ENCODE measurements at regions not wholly inside any gene's neighbourhood (a gene's known extent, or its start where the extent isn't known, plus 50 kb on each side); places are given as distances from the start of the nearest gene placed in this dataset.
"Not testable (repeated sequence)": the region's sequence is repeated elsewhere in the genome, so short reads cannot be mapped to it uniquely, and the experiment has no call there.

DNA sequence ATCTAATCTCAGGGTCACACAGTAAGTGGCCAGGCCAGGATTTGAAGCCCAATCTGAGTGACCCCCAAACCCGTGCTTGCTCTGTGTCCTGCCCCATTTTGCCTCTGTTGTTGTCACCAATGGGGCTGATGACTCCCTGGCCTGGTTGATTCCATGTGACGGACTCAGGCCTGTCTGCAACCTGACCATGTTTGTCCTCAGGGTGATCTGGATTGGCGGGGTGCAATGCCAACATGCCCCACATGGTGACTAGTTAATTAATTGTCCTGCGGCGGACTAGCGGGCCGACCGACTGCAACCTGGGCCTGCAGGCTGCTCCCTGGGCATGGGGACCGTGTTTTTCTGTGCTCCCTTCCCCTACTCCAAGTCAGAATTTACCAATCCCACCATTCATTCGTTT lies 256.3 kb downstream of the MATN1 start:
- Histone ChIP-seq H3K9me3 (ENCODE audit: control insufficient read depth in 2 of 2, insufficient read depth in 1 of 2, low read depth in 1 of 2, low read length in 1 of 2) (no peaks in the 10 kb centered on the region), H3K4me3 (ENCODE audit: low read depth in 1 of 2, low read length in 2 of 2) (no peak overlapping the region), H3K4me1 (ENCODE audit: control insufficient read depth in 2 of 2, insufficient read depth in 2 of 2, low read length in 1 of 2) (no peaks in the 10 kb centered on the region), H3K27ac (ENCODE audit: low read depth in 2 of 2, low read length in 1 of 2) (no peak overlapping the region), H3K36me3 (ENCODE audit: control insufficient read depth in 2 of 2, insufficient read depth in 2 of 2, low read length in 1 of 2) (no peaks in the 10 kb centered on the region), H3K27me3 (ENCODE audit: control insufficient read depth in 1 of 2, insufficient read depth in 2 of 2, low read length in 2 of 2) (no peaks in the 10 kb centered on the region)
- 85% methylated on average over 10 of the region's 10 CpGs for whole genome bisulfite sequencing, 2 donors

DNA sequence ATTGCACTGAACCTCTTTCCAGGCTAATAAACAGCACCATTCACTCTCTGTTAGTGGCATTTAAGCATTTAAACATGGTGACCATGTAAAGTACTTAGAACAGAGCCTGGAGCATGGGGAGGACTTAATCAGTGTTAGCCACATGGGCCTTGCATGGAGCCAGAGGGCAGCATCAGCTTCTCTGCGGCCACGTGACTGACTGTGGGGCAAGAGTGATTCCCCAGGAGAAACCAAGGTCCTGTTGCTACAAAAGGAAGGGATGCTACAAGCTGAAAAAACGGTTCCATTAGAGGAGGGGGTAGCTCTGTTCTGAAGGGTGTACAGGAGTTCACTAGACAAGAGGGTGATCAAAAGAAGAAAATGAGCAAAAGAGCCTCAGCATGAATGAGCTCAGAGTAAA lies 256.8 kb downstream of the MATN1 start:
- no peak overlapping the region for H3K4me3 ChIP-seq (ENCODE audit: low read depth in 1 of 2, low read length in 2 of 2)
- no peaks in the 10 kb centered on the region for H3K4me1 ChIP-seq (ENCODE audit: control insufficient read depth in 2 of 2, insufficient read depth in 2 of 2, low read length in 1 of 2)
- no peaks in the 10 kb centered on the region for H3K9me3 ChIP-seq (ENCODE audit: control insufficient read depth in 2 of 2, insufficient read depth in 1 of 2, low read depth in 1 of 2, low read length in 1 of 2)
- no peaks in the 10 kb centered on the region for H3K36me3 ChIP-seq (ENCODE audit: control insufficient read depth in 2 of 2, insufficient read depth in 2 of 2, low read length in 1 of 2)
- no peaks in the 10 kb centered on the region for H3K27me3 ChIP-seq (ENCODE audit: control insufficient read depth in 1 of 2, insufficient read depth in 2 of 2, low read length in 2 of 2)
- 61 to 75% methylated on average over 3 of the region's 3 CpGs for WGBS, 2 donors
- H3K27ac ChIP-seq (ENCODE audit: low read depth in 2 of 2, low read length in 1 of 2) = no peak overlapping the region

DNA sequence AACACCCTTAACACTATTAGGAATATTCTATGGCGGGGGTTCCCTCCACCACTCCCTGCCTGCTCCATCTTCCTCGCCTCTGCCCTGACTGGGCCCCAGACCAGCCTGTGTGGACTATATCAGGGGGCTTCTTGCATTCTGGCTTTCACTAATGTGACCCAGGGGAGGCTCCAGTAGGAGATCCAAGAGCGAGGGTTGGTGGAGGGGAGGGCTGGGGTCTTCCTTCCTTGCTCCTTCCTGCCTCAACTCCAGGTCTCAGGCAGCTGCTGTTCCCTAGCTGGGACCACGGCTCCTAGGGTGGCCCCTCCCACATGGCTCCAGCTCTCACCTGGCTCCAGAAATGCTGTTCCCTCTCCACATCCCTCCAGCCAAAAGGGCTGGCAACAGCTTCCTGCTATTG lies 257.4 kb downstream of the MATN1 start:
- WGBS, 2 donors = 61 to 67% methylated on average over 4 of the region's 4 CpGs
- no peaks in the 10 kb centered on the region for H3K27me3 ChIP-seq (ENCODE audit: control insufficient read depth in 1 of 2, insufficient read depth in 2 of 2, low read length in 2 of 2)

DNA sequence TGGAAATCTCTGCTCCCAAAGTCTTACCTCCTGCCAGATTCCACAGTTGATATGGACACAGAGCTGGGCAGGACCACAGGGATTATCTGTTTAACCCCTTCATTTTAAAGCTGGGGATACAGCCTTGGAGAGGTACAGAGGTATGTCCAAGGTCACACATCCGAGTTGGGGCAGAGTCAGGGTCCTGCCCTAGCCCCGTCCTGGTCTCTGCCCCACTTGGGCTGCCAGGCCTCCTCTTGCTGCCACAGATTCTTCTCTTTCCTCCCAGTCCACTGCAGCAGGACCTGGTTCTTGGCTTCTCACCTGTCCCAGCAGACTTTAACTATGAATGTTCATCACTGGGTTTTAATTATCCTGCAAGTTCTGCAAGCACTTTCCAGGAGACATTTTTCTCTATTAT lies 258.3 kb downstream of the MATN1 start:
- 57 to 74% methylated on average over 2 of the region's 2 CpGs for WGBS, 2 donors
- Histone ChIP-seq H3K27me3 (ENCODE audit: control insufficient read depth in 1 of 2, insufficient read depth in 2 of 2, low read length in 2 of 2) (no peaks in the 10 kb centered on the region), H3K27ac (ENCODE audit: low read depth in 2 of 2, low read length in 1 of 2) (no peak overlapping the region), H3K9me3 (ENCODE audit: control insufficient read depth in 2 of 2, insufficient read depth in 1 of 2, low read depth in 1 of 2, low read length in 1 of 2) (peaks cover 0 to 5% of the 10 kb centered on the region in 2 donors), H3K4me1 (ENCODE audit: control insufficient read depth in 2 of 2, insufficient read depth in 2 of 2, low read length in 1 of 2) (no peaks in the 10 kb centered on the region), H3K4me3 (ENCODE audit: low read depth in 1 of 2, low read length in 2 of 2) (no peak overlapping the region), H3K36me3 (ENCODE audit: control insufficient read depth in 2 of 2, insufficient read depth in 2 of 2, low read length in 1 of 2) (no peaks in the 10 kb centered on the region)

More for the DNA sequence above, 257.4 kb downstream of the MATN1 start:
- no peaks in the 10 kb centered on the region for H3K4me1 ChIP-seq (ENCODE audit: control insufficient read depth in 2 of 2, insufficient read depth in 2 of 2, low read length in 1 of 2)
- H3K4me3 ChIP-seq (ENCODE audit: low read depth in 1 of 2, low read length in 2 of 2) = no peak overlapping the region
- no peaks in the 10 kb centered on the region for H3K36me3 ChIP-seq (ENCODE audit: control insufficient read depth in 2 of 2, insufficient read depth in 2 of 2, low read length in 1 of 2)
- H3K9me3 ChIP-seq (ENCODE audit: control insufficient read depth in 2 of 2, insufficient read depth in 1 of 2, low read depth in 1 of 2, low read length in 1 of 2) = no peaks in the 10 kb centered on the region
- H3K27ac ChIP-seq (ENCODE audit: low read depth in 2 of 2, low read length in 1 of 2) = no peak overlapping the region

- H3K27ac ChIP-seq (ENCODE audit: low read depth in 2 of 2, low read length in 1 of 2) = no peak overlapping the region
- H3K9me3 ChIP-seq (ENCODE audit: control insufficient read depth in 2 of 2, insufficient read depth in 1 of 2, low read depth in 1 of 2, low read length in 1 of 2) = peaks cover 0 to 5% of the 10 kb centered on the region in 2 donors
- H3K27me3 ChIP-seq (ENCODE audit: control insufficient read depth in 1 of 2, insufficient read depth in 2 of 2, low read length in 2 of 2) = no peaks in the 10 kb centered on the region
- no peaks in the 10 kb centered on the region for H3K36me3 ChIP-seq (ENCODE audit: control insufficient read depth in 2 of 2, insufficient read depth in 2 of 2, low read length in 1 of 2)
- H3K4me3 ChIP-seq (ENCODE audit: low read depth in 1 of 2, low read length in 2 of 2) = no peak overlapping the region
- no peaks in the 10 kb centered on the region for H3K4me1 ChIP-seq (ENCODE audit: control insufficient read depth in 2 of 2, insufficient read depth in 2 of 2, low read length in 1 of 2)
- 95 to 100% methylated on average over 1 of the region's 1 CpG for WGBS, 2 donors
Observed at GRCh38 chr1:30464187-30464617, 259.2 kb downstream of the MATN1 start.

GRCh38 chr1:30462826-30463425 lies 260.5 kb downstream of the MATN1 start:
- 69 to 81% methylated on average over 10 of the region's 10 CpGs for WGBS, 2 donors
- no peaks in the 10 kb centered on the region for H3K4me1 ChIP-seq (ENCODE audit: control insufficient read depth in 2 of 2, insufficient read depth in 2 of 2, low read length in 1 of 2)

DNA sequence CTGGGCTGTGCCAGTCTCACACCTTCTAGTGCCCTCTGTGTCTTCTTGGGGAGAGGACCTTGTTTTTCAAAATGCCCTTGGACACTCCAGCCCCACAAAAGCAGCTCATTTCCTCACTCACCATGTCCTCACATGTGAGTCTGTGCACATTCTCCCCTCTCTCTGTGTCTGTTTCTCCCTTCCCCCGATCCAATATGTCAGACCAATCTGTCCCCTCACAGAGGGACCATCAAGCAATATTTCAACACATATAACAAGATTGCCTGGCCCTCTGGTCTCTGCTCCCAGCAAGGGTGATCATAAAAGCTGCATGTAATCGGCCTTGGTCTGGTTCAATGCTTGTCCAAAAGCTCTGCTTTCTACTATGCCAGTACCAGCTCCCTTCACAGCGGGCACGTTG lies 261.2 kb downstream of the MATN1 start:
- H3K4me1 ChIP-seq (ENCODE audit: control insufficient read depth in 2 of 2, insufficient read depth in 2 of 2, low read length in 1 of 2) = no peaks in the 10 kb centered on the region
- no peak overlapping the region for H3K4me3 ChIP-seq (ENCODE audit: low read depth in 1 of 2, low read length in 2 of 2)
- H3K9me3 ChIP-seq (ENCODE audit: control insufficient read depth in 2 of 2, insufficient read depth in 1 of 2, low read depth in 1 of 2, low read length in 1 of 2) = peaks cover 0 to 5% of the 10 kb centered on the region in 2 donors
- H3K27me3 ChIP-seq (ENCODE audit: control insufficient read depth in 1 of 2, insufficient read depth in 2 of 2, low read length in 2 of 2) = no peaks in the 10 kb centered on the region
- WGBS, 2 donors = 78 to 86% methylated on average over 4 of the region's 4 CpGs
- no peak overlapping the region for H3K27ac ChIP-seq (ENCODE audit: low read depth in 2 of 2, low read length in 1 of 2)
- no peaks in the 10 kb centered on the region for H3K36me3 ChIP-seq (ENCODE audit: control insufficient read depth in 2 of 2, insufficient read depth in 2 of 2, low read length in 1 of 2)

More at GRCh38 chr1:30462826-30463425, 260.5 kb downstream of the MATN1 start:
- Histone ChIP-seq H3K36me3 (ENCODE audit: control insufficient read depth in 2 of 2, insufficient read depth in 2 of 2, low read length in 1 of 2) (no peaks in the 10 kb centered on the region), H3K4me3 (ENCODE audit: low read depth in 1 of 2, low read length in 2 of 2) (no peak overlapping the region), H3K27ac (ENCODE audit: low read depth in 2 of 2, low read length in 1 of 2) (no peak overlapping the region), H3K27me3 (ENCODE audit: control insufficient read depth in 1 of 2, insufficient read depth in 2 of 2, low read length in 2 of 2) (no peaks in the 10 kb centered on the region), H3K9me3 (ENCODE audit: control insufficient read depth in 2 of 2, insufficient read depth in 1 of 2, low read depth in 1 of 2, low read length in 1 of 2) (peaks cover 0 to 5% of the 10 kb centered on the region in 2 donors)

DNA sequence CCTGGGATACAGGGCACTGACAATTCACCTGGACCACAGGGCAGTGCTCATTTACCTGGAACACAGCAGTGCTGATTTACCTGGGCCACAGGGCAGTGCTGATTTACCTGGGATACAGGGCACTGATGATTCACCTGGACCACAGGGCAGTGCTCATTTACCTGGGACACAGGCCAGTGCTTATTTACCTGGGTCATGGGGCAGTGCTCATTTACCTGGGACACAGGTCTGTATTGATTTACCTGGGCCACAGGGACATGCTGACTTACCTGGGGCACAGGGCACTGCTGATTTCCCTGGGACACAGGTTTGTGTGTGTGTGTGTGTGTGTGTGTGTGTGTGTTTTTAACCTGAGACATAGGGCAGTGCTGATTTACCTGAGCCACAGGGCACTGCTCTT lies 261.7 kb downstream of the MATN1 start:
- no peak overlapping the region for H3K4me3 ChIP-seq (ENCODE audit: low read depth in 1 of 2, low read length in 2 of 2)
- H3K36me3 ChIP-seq (ENCODE audit: control insufficient read depth in 2 of 2, insufficient read depth in 2 of 2, low read length in 1 of 2) = no peaks in the 10 kb centered on the region
- no peak overlapping the region for H3K27ac ChIP-seq (ENCODE audit: low read depth in 2 of 2, low read length in 1 of 2)
- no peaks in the 10 kb centered on the region for H3K27me3 ChIP-seq (ENCODE audit: control insufficient read depth in 1 of 2, insufficient read depth in 2 of 2, low read length in 2 of 2)
- H3K9me3 ChIP-seq (ENCODE audit: control insufficient read depth in 2 of 2, insufficient read depth in 1 of 2, low read depth in 1 of 2, low read length in 1 of 2) = peaks cover 0 to 5% of the 10 kb centered on the region in 2 donors
- H3K4me1 ChIP-seq (ENCODE audit: control insufficient read depth in 2 of 2, insufficient read depth in 2 of 2, low read length in 1 of 2) = no peaks in the 10 kb centered on the region

DNA sequence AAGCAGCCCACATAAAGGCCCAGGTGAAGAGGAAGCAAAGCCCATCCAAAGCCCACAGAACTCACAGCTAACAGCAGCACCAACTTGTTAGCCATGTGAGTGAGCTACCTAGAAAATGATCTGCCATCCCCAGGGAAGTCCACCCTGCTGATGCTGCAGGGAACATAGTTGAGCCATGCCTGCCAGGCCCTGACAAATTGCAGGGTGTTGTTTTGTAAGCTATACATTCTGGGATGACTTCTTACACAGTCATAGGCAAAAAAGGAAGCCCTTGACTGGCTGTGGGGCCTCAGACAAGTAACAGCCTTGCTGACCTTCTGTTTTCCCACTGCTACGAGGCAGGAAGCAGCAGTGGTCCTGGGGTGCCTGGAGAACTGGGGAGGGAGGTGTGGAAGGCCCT lies 262.7 kb downstream of the MATN1 start:
- no peak overlapping the region for H3K27ac ChIP-seq (ENCODE audit: low read depth in 2 of 2, low read length in 1 of 2)
- WGBS, 2 donors = 45 to 56% methylated on average over 1 of the region's 1 CpG

GRCh38 chr1:30458730-30459485 lies 264.5 kb downstream of the MATN1 start:
- H3K9me3 ChIP-seq (ENCODE audit: control insufficient read depth in 2 of 2, insufficient read depth in 1 of 2, low read depth in 1 of 2, low read length in 1 of 2); H3K27me3 ChIP-seq (ENCODE audit: control insufficient read depth in 1 of 2, insufficient read depth in 2 of 2, low read length in 2 of 2); H3K36me3 ChIP-seq (ENCODE audit: control insufficient read depth in 2 of 2, insufficient read depth in 2 of 2, low read length in 1 of 2); H3K27ac ChIP-seq (ENCODE audit: low read depth in 2 of 2, low read length in 1 of 2); H3K4me3 ChIP-seq (ENCODE audit: low read depth in 1 of 2, low read length in 2 of 2); H3K4me1 ChIP-seq (ENCODE audit: control insufficient read depth in 2 of 2, insufficient read depth in 2 of 2, low read length in 1 of 2): not testable (repeated sequence)
- 80 to 85% methylated on average over 13 of the region's 13 CpGs for WGBS, 2 donors

More for the DNA sequence above, 262.7 kb downstream of the MATN1 start:
- no peaks in the 10 kb centered on the region for H3K36me3 ChIP-seq (ENCODE audit: control insufficient read depth in 2 of 2, insufficient read depth in 2 of 2, low read length in 1 of 2)
- H3K27me3 ChIP-seq (ENCODE audit: control insufficient read depth in 1 of 2, insufficient read depth in 2 of 2, low read length in 2 of 2) = no peaks in the 10 kb centered on the region
- peaks cover 0 to 5% of the 10 kb centered on the region in 2 donors for H3K9me3 ChIP-seq (ENCODE audit: control insufficient read depth in 2 of 2, insufficient read depth in 1 of 2, low read depth in 1 of 2, low read length in 1 of 2)
- H3K4me3 ChIP-seq (ENCODE audit: low read depth in 1 of 2, low read length in 2 of 2) = no peak overlapping the region
- no peaks in the 10 kb centered on the region for H3K4me1 ChIP-seq (ENCODE audit: control insufficient read depth in 2 of 2, insufficient read depth in 2 of 2, low read length in 1 of 2)

Data from esophagus (tissue), 2 donors.